ENCODE measurements at regions not wholly inside any gene's neighbourhood (a gene's known extent, or its start where the extent isn't known, plus 50 kb on each side); places are given as distances from the start of the nearest gene placed in this dataset.

- no peak overlapping the region for H3K9ac ChIP-seq (ENCODE audit: low read length)
These were observed 659.6 kb upstream of the INTU start for GRCh38 chr4:126973201-126973600.

GRCh38 chr4:126976850-126977632, 655.7 kb upstream of the INTU start:
- Histone ChIP-seq H3K9me2 (replicated peaks; ENCODE audit: insufficient read depth, low read length) (no peaks in the 10 kb centered on the region; the same call in 1 of the 2 replicates), H3K9me3 (ENCODE audit: low read length) (peaks cover 7% of the 10 kb centered on the region), H3K4me1 (ENCODE audit: low read length) (no peaks in the 10 kb centered on the region), H4K20me1 (ENCODE audit: insufficient read depth, low read depth, low read length) (no peaks in the 10 kb centered on the region), H3K36me3 (ENCODE audit: insufficient read depth, low read length) (no peaks in the 10 kb centered on the region), H3K4me2 (ENCODE audit: low read depth, low read length, poor library complexity, severe bottlenecking) (no peak overlapping the region), H3K27ac (ENCODE audit: low read length) (no peak overlapping the region), H2AFZ (ENCODE audit: low read length) (no peak overlapping the region), H3K79me2 (ENCODE audit: low read length) (no peaks in the 10 kb centered on the region), H3K4me3 (ENCODE audit: low read length) (no peak overlapping the region), H3K9ac (ENCODE audit: low read length) (no peak overlapping the region), H3K27me3 (ENCODE audit: low read length) (no peaks in the 10 kb centered on the region)
- DNase-seq: no peak

More at GRCh38 chr4:126973201-126973600, 659.6 kb upstream of the INTU start:
- Histone ChIP-seq H3K4me2 (ENCODE audit: low read depth, low read length, poor library complexity, severe bottlenecking) (no peak overlapping the region), H3K36me3 (ENCODE audit: insufficient read depth, low read length) (no peaks in the 10 kb centered on the region), H3K9me3 (ENCODE audit: low read length) (peaks cover 3% of the 10 kb centered on the region), H3K27me3 (ENCODE audit: low read length) (no peaks in the 10 kb centered on the region), H3K4me1 (ENCODE audit: low read length) (no peaks in the 10 kb centered on the region), H4K20me1 (ENCODE audit: insufficient read depth, low read depth, low read length) (no peaks in the 10 kb centered on the region), H3K27ac (ENCODE audit: low read length) (no peak overlapping the region), H3K9me2 (replicated peaks; ENCODE audit: insufficient read depth, low read length) (no peaks in the 10 kb centered on the region; the same call in 1 of the 2 replicates), H2AFZ (ENCODE audit: low read length) (no peak overlapping the region), H3K4me3 (ENCODE audit: low read length) (no peak overlapping the region), H3K79me2 (ENCODE audit: low read length) (no peaks in the 10 kb centered on the region)
- DNase-seq: no peak

- DNase-seq: no peak
- Histone ChIP-seq H3K27me3 (ENCODE audit: low read length) (no peaks in the 10 kb centered on the region), H3K4me2 (ENCODE audit: low read depth, low read length, poor library complexity, severe bottlenecking) (no peak overlapping the region), H3K36me3 (ENCODE audit: insufficient read depth, low read length) (no peaks in the 10 kb centered on the region), H2AFZ (ENCODE audit: low read length) (no peak overlapping the region), H3K9me2 (replicated peaks; ENCODE audit: insufficient read depth, low read length) (no peaks in the 10 kb centered on the region), H4K20me1 (ENCODE audit: insufficient read depth, low read depth, low read length) (no peaks in the 10 kb centered on the region), H3K9ac (ENCODE audit: low read length) (no peak overlapping the region), H3K79me2 (ENCODE audit: low read length) (no peaks in the 10 kb centered on the region), H3K4me3 (ENCODE audit: low read length) (no peak overlapping the region), H3K4me1 (ENCODE audit: low read length) (no peaks in the 10 kb centered on the region), H3K27ac (ENCODE audit: low read length) (no peak overlapping the region), H3K9me3 (ENCODE audit: low read length) (peaks cover 24% of the 10 kb centered on the region)
These were observed 646.8 kb upstream of the INTU start for GRCh38 chr4:126986005-126986404.

GRCh38 chr4:126986828-126987227, 645.9 kb upstream of the INTU start:
- no peak overlapping the region for H3K4me2 ChIP-seq (ENCODE audit: low read depth, low read length, poor library complexity, severe bottlenecking)
- H2AFZ ChIP-seq (ENCODE audit: low read length): no peak overlapping the region
- H3K9me3 ChIP-seq (ENCODE audit: low read length): peaks cover 24% of the 10 kb centered on the region
- no peak overlapping the region for H3K27ac ChIP-seq (ENCODE audit: low read length)
- no peaks in the 10 kb centered on the region for H4K20me1 ChIP-seq (ENCODE audit: insufficient read depth, low read depth, low read length)
- H3K4me3 ChIP-seq (ENCODE audit: low read length): no peak overlapping the region
- H3K4me1 ChIP-seq (ENCODE audit: low read length): no peaks in the 10 kb centered on the region
- H3K27me3 ChIP-seq (ENCODE audit: low read length): no peaks in the 10 kb centered on the region
- no peak overlapping the region for H3K9ac ChIP-seq (ENCODE audit: low read length)
- no peak for DNase-seq
- no peaks in the 10 kb centered on the region for H3K9me2 ChIP-seq (replicated peaks; ENCODE audit: insufficient read depth, low read length)
- H3K79me2 ChIP-seq (ENCODE audit: low read length): no peaks in the 10 kb centered on the region
- no peaks in the 10 kb centered on the region for H3K36me3 ChIP-seq (ENCODE audit: insufficient read depth, low read length)

GRCh38 chr4:126991965-126992364, 640.8 kb upstream of the INTU start:
- Histone ChIP-seq H3K4me2 (ENCODE audit: low read depth, low read length, poor library complexity, severe bottlenecking) (no peak overlapping the region), H3K79me2 (ENCODE audit: low read length) (no peaks in the 10 kb centered on the region), H3K9me3 (ENCODE audit: low read length) (peaks cover 22% of the 10 kb centered on the region), H3K27ac (ENCODE audit: low read length) (no peak overlapping the region), H3K9ac (ENCODE audit: low read length) (no peak overlapping the region), H2AFZ (ENCODE audit: low read length) (0 out of 2 replicates have a peak overlapping the region, but pooled peaks have one; percentile 2), H4K20me1 (ENCODE audit: insufficient read depth, low read depth, low read length) (no peaks in the 10 kb centered on the region), H3K4me3 (ENCODE audit: low read length) (no peak overlapping the region), H3K9me2 (replicated peaks; ENCODE audit: insufficient read depth, low read length) (no peaks in the 10 kb centered on the region), H3K36me3 (ENCODE audit: insufficient read depth, low read length) (no peaks in the 10 kb centered on the region), H3K4me1 (ENCODE audit: low read length) (no peaks in the 10 kb centered on the region), H3K27me3 (ENCODE audit: low read length) (no peaks in the 10 kb centered on the region)
- DNase-seq: no peak

- no peak overlapping the region for H2AFZ ChIP-seq (ENCODE audit: low read length)
- DNase-seq: no peak
- H3K27me3 ChIP-seq (ENCODE audit: low read length): no peaks in the 10 kb centered on the region
- no peaks in the 10 kb centered on the region for H3K36me3 ChIP-seq (ENCODE audit: insufficient read depth, low read length)
- H3K4me2 ChIP-seq (ENCODE audit: low read depth, low read length, poor library complexity, severe bottlenecking): no peak overlapping the region
- H3K9ac ChIP-seq (ENCODE audit: low read length): no peak overlapping the region
- peaks cover 23% of the 10 kb centered on the region for H3K9me3 ChIP-seq (ENCODE audit: low read length)
- no peaks in the 10 kb centered on the region for H4K20me1 ChIP-seq (ENCODE audit: insufficient read depth, low read depth, low read length)
- no peak overlapping the region for H3K27ac ChIP-seq (ENCODE audit: low read length)
- no peaks in the 10 kb centered on the region for H3K9me2 ChIP-seq (replicated peaks; ENCODE audit: insufficient read depth, low read length)
- no peaks in the 10 kb centered on the region for H3K4me1 ChIP-seq (ENCODE audit: low read length)
- no peak overlapping the region for H3K4me3 ChIP-seq (ENCODE audit: low read length)
- no peaks in the 10 kb centered on the region for H3K79me2 ChIP-seq (ENCODE audit: low read length)
These were observed 639.8 kb upstream of the INTU start for GRCh38 chr4:126992910-126993309.

GRCh38 chr4:126993351-126993750, 639.4 kb upstream of the INTU start:
- Histone ChIP-seq H2AFZ (ENCODE audit: low read length) (no peak overlapping the region), H3K4me1 (ENCODE audit: low read length) (no peaks in the 10 kb centered on the region), H3K79me2 (ENCODE audit: low read length) (no peaks in the 10 kb centered on the region), H3K27me3 (ENCODE audit: low read length) (no peaks in the 10 kb centered on the region), H3K9me2 (replicated peaks; ENCODE audit: insufficient read depth, low read length) (no peaks in the 10 kb centered on the region), H3K9me3 (ENCODE audit: low read length) (peaks cover 23% of the 10 kb centered on the region), H3K9ac (ENCODE audit: low read length) (no peak overlapping the region), H3K36me3 (ENCODE audit: insufficient read depth, low read length) (no peaks in the 10 kb centered on the region), H4K20me1 (ENCODE audit: insufficient read depth, low read depth, low read length) (no peaks in the 10 kb centered on the region), H3K4me3 (ENCODE audit: low read length) (no peak overlapping the region), H3K4me2 (ENCODE audit: low read depth, low read length, poor library complexity, severe bottlenecking) (no peak overlapping the region), H3K27ac (ENCODE audit: low read length) (no peak overlapping the region)
- no peak for DNase-seq

GRCh38 chr4:126995235-126995634, 637.5 kb upstream of the INTU start:
- no peaks in the 10 kb centered on the region for H4K20me1 ChIP-seq (ENCODE audit: insufficient read depth, low read depth, low read length)
- peaks cover 18% of the 10 kb centered on the region for H3K9me3 ChIP-seq (ENCODE audit: low read length)
- no peak overlapping the region for H3K9ac ChIP-seq (ENCODE audit: low read length)
- H3K4me3 ChIP-seq (ENCODE audit: low read length): no peak overlapping the region
- no peaks in the 10 kb centered on the region for H3K36me3 ChIP-seq (ENCODE audit: insufficient read depth, low read length)
- H3K9me2 ChIP-seq (replicated peaks; ENCODE audit: insufficient read depth, low read length): no peaks in the 10 kb centered on the region
- no peak for DNase-seq
- no peak overlapping the region for H3K4me2 ChIP-seq (ENCODE audit: low read depth, low read length, poor library complexity, severe bottlenecking)
- H3K27me3 ChIP-seq (ENCODE audit: low read length): no peaks in the 10 kb centered on the region
- no peaks in the 10 kb centered on the region for H3K4me1 ChIP-seq (ENCODE audit: low read length)
- no peak overlapping the region for H2AFZ ChIP-seq (ENCODE audit: low read length)
- H3K79me2 ChIP-seq (ENCODE audit: low read length): no peaks in the 10 kb centered on the region
- H3K27ac ChIP-seq (ENCODE audit: low read length): no peak overlapping the region

Data from Karpas-422 (cell line).